Endothelial cell of umbilical vein (primary cell): ENCODE measurements at regions not wholly inside any gene's neighbourhood (a gene's known extent, or its start where the extent isn't known, plus 50 kb on each side); places are given as distances from the start of the nearest gene placed in this dataset.

ENCODE experiments used
- BruUV-seq: library from RNA; stranded (reverse); fragments of 400-500 nt; replicated peaks from 2 replicates; lab custom pipeline; 2021; lab: Mats Ljungman, UMichigan
- CTCF ChIA-PET: fragments of 300-600, 350-600 bp; sonication (Branson Sonifier 250); formaldehyde crosslinking; loops from one replicate; lab custom pipeline; 2021; ENCODE audit warnings: antibody characterized with exemption, inconsistent platforms; lab: Charles Lee
- POLR2A ChIA-PET: fragments of 300-600, 350-600 bp; sonication (Branson Sonifier 250); formaldehyde crosslinking; loops from one replicate; lab custom pipeline; 2021; ENCODE audit warnings: antibody characterized with exemption, inconsistent platforms; lab: Charles Lee
- DNase-seq: peaks from one replicate; pipeline ENCODE4 v3.0.0-alpha.2; 2011; ENCODE audit warnings: low read depth, low spot score
- FAIRE-seq: peaks from 2 replicates; lab custom pipeline; 2011; peaks lifted over from hg19 to GRCh38; lab: Jason Lieb, UNC
- H2AFZ ChIP-seq: 2 replicates; pipeline ENCODE4 v1.6.0; 2012; ENCODE audit warnings: low read depth, low read length, control low read depth, inconsistent platforms
- H3K27ac ChIP-seq: 2 replicates; pipeline ENCODE4 v1.5.1; 2011; ENCODE audit warnings: low read depth, mild to moderate bottlenecking, control low read depth, low read length, moderate library complexity; ENCODE audit not compliant: insufficient read depth
- H3K27me3 ChIP-seq, 2 experiments: 2 replicates each; pipeline versions ENCODE4 v1.6.0 to v1.6.1; 2011; ENCODE audit warnings: low read length in 2 of 2, mixed read lengths in 1 of 2; ENCODE audit not compliant: control insufficient read depth in 2 of 2, insufficient read depth in 2 of 2
- H3K36me3 ChIP-seq, 2 experiments: 2 replicates in 1 of 2; 3 replicates in 1 of 2; pipeline ENCODE4 v1.5.1; 2011; ENCODE audit warnings: low read length in 2 of 2, mild to moderate bottlenecking in 1 of 2, moderate library complexity in 1 of 2; ENCODE audit not compliant: control insufficient read depth in 2 of 2, insufficient read depth in 2 of 2; ENCODE audit errors: extremely low read depth in 1 of 2
- H3K4me1 ChIP-seq: 3 replicates; pipeline ENCODE4 v1.5.1; 2011; ENCODE audit warnings: mild to moderate bottlenecking, low read length; ENCODE audit not compliant: control insufficient read depth, insufficient read depth; ENCODE audit errors: extremely low read depth
- H3K4me2 ChIP-seq: 2 replicates; pipeline ENCODE4 v1.6.1; 2011; ENCODE audit warnings: low read length, control low read depth, mixed read lengths; ENCODE audit not compliant: insufficient read depth
- H3K4me3 ChIP-seq, 3 experiments: fragments of 200-600 bp in 1 of 3; sonication (generic), shearing (Covaris generic) in 1 of 3; replicated peaks in 1 of 3; 2 replicates each; pipeline ENCODE4 v1.5.1; 2011 to 2016; ENCODE audit warnings: control low read depth in 3 of 3, low read length in 3 of 3, mild to moderate bottlenecking in 2 of 3, inconsistent platforms in 1 of 3, low read depth in 1 of 3, moderate library complexity in 1 of 3; ENCODE audit not compliant: insufficient read depth in 1 of 3
- H3K79me2 ChIP-seq: 2 replicates; pipeline ENCODE4 v1.6.0; 2012; ENCODE audit warnings: low read length, inconsistent platforms; ENCODE audit not compliant: control insufficient read depth, insufficient read depth
- H3K9ac ChIP-seq: replicated peaks from 2 replicates; pipeline ENCODE3; 2011; ENCODE audit warnings: low read length, control low read depth; ENCODE audit not compliant: insufficient read depth; ENCODE audit errors: extremely low read depth
- H3K9me1 ChIP-seq: replicated peaks from 3 replicates; pipeline ENCODE4 v1.6.0; 2011; ENCODE audit warnings: mild to moderate bottlenecking, low read length; ENCODE audit not compliant: control insufficient read depth, insufficient read depth; ENCODE audit errors: extremely low read depth
- H3K9me3 ChIP-seq: replicated peaks from 2 replicates; pipeline ENCODE4 v1.5.1; 2012; ENCODE audit warnings: low read length, inconsistent platforms; ENCODE audit not compliant: control insufficient read depth, insufficient read depth
- H4K20me1 ChIP-seq: replicated peaks from 2 replicates; pipeline ENCODE3; 2011; ENCODE audit warnings: mild to moderate bottlenecking, low read length; ENCODE audit not compliant: control insufficient read depth, insufficient read depth; ENCODE audit errors: extremely low read depth
- EZH2 ChIP-seq: IDR thresholded peaks from 2 replicates; pipeline ENCODE4 v1.6.1; 2012; ENCODE audit warnings: borderline replicate concordance, low read depth, mild to moderate bottlenecking, moderate library complexity, low read length, inconsistent platforms; ENCODE audit not compliant: severe bottlenecking
- FOS ChIP-seq: IDR thresholded peaks from 2 replicates; pipeline ENCODE4 v1.6.1; 2011; ENCODE audit warnings: mild to moderate bottlenecking, low read length, moderate library complexity, borderline replicate concordance; ENCODE audit not compliant: insufficient read depth
- GATA2 ChIP-seq: IDR thresholded peaks from 2 replicates; pipeline ENCODE4 v1.7.0; 2011; ENCODE audit warnings: low read depth, mild to moderate bottlenecking, moderate library complexity, mixed read lengths, low read length; ENCODE audit not compliant: insufficient read length, insufficient read depth
- JUN ChIP-seq: IDR thresholded peaks from 2 replicates; pipeline ENCODE4 v1.6.1; 2011; ENCODE audit warnings: borderline replicate concordance, low read depth; ENCODE audit not compliant: insufficient read length, insufficient read depth
- MYC ChIP-seq: IDR thresholded peaks from one replicate; pipeline ENCODE4 v1.6.1; 2011; ENCODE audit warnings: mild to moderate bottlenecking, low read depth, low read length
- POLR2A ChIP-seq: IDR thresholded peaks from 2 replicates; pipeline ENCODE4 v1.6.1; 2012; ENCODE audit warnings: low read depth, mild to moderate bottlenecking, control low read depth, low read length
- POLR2AphosphoS5 ChIP-seq: IDR thresholded peaks from 2 replicates; pipeline ENCODE4 v1.6.1; 2012; ENCODE audit warnings: low read depth, mild to moderate bottlenecking, control low read depth, low read length, moderate library complexity; ENCODE audit not compliant: insufficient read depth
- dilution Hi-C: fragments of 300-500 bp; cut with MboI; formaldehyde crosslinking; loops from one replicate; pipeline ENCODE4 v1.15.0; 2019; ENCODE audit warnings: low sequenced_read_pairs; ENCODE audit not compliant: extremely low pct_ligation_motif_present
- intact Hi-C: fragments of 100-400 bp; cut with micrococcal nuclease; formaldehyde crosslinking; loops from one replicate; pipeline ENCODE4 v1.10.0; 2022
- TF ChIP-seq, protein P1 (sequence below): IDR thresholded peaks from 2 replicates; pipeline ENCODE4 v1.6.1; 2011; ENCODE audit not compliant: insufficient read depth, insufficient read length
- TF ChIP-seq, protein P2 (sequence below), 2 donors: IDR thresholded peaks; 1 replicate in 1 of 2; 2 replicates in 1 of 2; pipeline ENCODE4 v1.5.1; 2011; ENCODE audit warnings: low read length in 2 of 2, mild to moderate bottlenecking in 2 of 2, moderate library complexity in 2 of 2, control low read depth in 1 of 2, inconsistent platforms in 1 of 2, low read depth in 1 of 2; ENCODE audit not compliant: insufficient read depth in 1 of 2; ENCODE audit errors: extremely low read depth in 1 of 2

DNA sequence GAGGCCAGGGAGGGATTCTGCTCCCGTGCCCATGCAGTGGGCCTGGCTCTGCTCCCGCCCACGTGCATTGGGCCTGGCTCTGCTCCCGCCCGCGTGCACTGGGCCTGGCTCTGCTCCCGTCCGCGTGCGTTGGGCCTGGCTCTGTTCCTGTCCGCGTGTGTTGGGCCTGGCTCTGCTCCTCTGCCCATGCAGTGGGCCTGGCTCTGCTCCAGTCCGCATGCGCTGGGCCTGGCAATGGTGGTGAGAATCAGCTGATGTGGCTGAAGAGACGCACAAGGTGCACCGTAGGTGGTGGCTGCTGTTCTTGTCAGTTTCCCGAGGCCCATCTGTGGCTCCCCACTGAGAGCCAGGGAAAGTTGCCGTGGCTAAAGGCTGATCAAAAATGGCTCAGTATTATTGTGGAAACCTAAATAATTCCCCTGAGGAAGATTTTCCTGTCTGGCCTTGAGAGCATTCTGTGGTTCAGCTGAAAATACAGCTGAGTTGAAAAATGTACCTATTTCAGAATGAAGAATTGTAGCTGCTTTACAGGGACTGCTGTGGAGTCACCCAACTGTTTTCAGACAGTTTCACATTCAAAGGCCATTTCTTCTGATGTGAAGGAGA lies 572.4 kb downstream of the GLRX3 start:
- CTCF ChIA-PET, result no interaction called here

More for the DNA sequence above, 572.4 kb downstream of the GLRX3 start:
- H3K79me2 ChIP-seq, result no peaks in the 10 kb centered on the region
- POLR2A ChIA-PET, result no interaction called here
- no peak for FAIRE-seq
- no peaks in the 10 kb centered on the region for H3K36me3 ChIP-seq
- no peak overlapping the region for H3K4me2 ChIP-seq
- no peak overlapping the region for H3K4me3 ChIP-seq
- no peaks in the 10 kb centered on the region for H3K4me1 ChIP-seq
- H3K27me3 ChIP-seq, result no peaks in the 10 kb centered on the region
- peaks cover 3% of the 10 kb centered on the region for H3K9me3 ChIP-seq
- intact Hi-C loops, result no loop called here
- H4K20me1 ChIP-seq, result no peaks in the 10 kb centered on the region
- no peak for DNase-seq
- dilution Hi-C loops, result no loop called here
- no TSS peak for BruUV-seq
- H3K27ac ChIP-seq, result no peak overlapping the region
- no peaks in the 10 kb centered on the region for H3K9me1 ChIP-seq
- no peak overlapping the region for H2AFZ ChIP-seq
- no peak for TF ChIP-seq GATA2
- TF ChIP-seq, protein P1, sequence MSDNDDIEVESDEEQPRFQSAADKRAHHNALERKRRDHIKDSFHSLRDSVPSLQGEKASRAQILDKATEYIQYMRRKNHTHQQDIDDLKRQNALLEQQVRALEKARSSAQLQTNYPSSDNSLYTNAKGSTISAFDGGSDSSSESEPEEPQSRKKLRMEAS, result no peak
- TF ChIP-seq EZH2, result no peak
- TF ChIP-seq MYC, result no peak
- TF ChIP-seq JUN, result no peak
- TF ChIP-seq, protein P2, sequence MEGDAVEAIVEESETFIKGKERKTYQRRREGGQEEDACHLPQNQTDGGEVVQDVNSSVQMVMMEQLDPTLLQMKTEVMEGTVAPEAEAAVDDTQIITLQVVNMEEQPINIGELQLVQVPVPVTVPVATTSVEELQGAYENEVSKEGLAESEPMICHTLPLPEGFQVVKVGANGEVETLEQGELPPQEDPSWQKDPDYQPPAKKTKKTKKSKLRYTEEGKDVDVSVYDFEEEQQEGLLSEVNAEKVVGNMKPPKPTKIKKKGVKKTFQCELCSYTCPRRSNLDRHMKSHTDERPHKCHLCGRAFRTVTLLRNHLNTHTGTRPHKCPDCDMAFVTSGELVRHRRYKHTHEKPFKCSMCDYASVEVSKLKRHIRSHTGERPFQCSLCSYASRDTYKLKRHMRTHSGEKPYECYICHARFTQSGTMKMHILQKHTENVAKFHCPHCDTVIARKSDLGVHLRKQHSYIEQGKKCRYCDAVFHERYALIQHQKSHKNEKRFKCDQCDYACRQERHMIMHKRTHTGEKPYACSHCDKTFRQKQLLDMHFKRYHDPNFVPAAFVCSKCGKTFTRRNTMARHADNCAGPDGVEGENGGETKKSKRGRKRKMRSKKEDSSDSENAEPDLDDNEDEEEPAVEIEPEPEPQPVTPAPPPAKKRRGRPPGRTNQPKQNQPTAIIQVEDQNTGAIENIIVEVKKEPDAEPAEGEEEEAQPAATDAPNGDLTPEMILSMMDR (IDR thresholded peaks at IDR 0.05; ENCODE audit: extremely low read depth in 1 of 2, insufficient read depth in 1 of 2, low read depth in 1 of 2, low read length in 2 of 2), result no peak
- TF ChIP-seq FOS, result no peak
- no peak for TF ChIP-seq POLR2A
- TF ChIP-seq POLR2AphosphoS5, result no peak
- no peak overlapping the region for H3K9ac ChIP-seq
